ENCODE measurements at regions not wholly inside any gene's neighbourhood (a gene's known extent, or its start where the extent isn't known, plus 50 kb on each side); places are given as distances from the start of the nearest gene placed in this dataset.
A peak's percentile ranks its signal among the peaks of the same experiment; 100 is the strongest.

GRCh38 chr4:156615066-156615531 is 356.5 kb downstream of the PDGFC start:
- DNase-seq (ENCODE audit: low spot score), result no peak
- Histone ChIP-seq H3K9me3 (no peaks in the 10 kb centered on the region), H3K36me3 (no peaks in the 10 kb centered on the region), H3K4me1 (ENCODE audit: control insufficient read depth in 1 of 2, low read depth in 2 of 2) (peaks cover 0 to 8% of the 10 kb centered on the region in 2 donors), H3K4me3 (no peak overlapping the region), H3K27ac (peak overlapping the region in 1 of 2 donors; percentile 25), H3K27me3 (replicated peaks; ENCODE audit: insufficient read depth) (no peaks in the 10 kb centered on the region)
- ATAC-seq (ENCODE audit: insufficient number of reproducible peaks, low FRiP score, low read depth), result no peak
- TF ChIP-seq CTCF (IDR thresholded peaks at IDR 0.05), result no peak

GRCh38 chr4:156614536-156614935 is 357.1 kb downstream of the PDGFC start:
- H3K9me3 ChIP-seq, result no peaks in the 10 kb centered on the region
- peaks cover 0 to 8% of the 10 kb centered on the region in 2 donors for H3K4me1 ChIP-seq (ENCODE audit: control insufficient read depth in 1 of 2, low read depth in 2 of 2)
- DNase-seq (ENCODE audit: low spot score) (no peak), ATAC-seq (ENCODE audit: insufficient number of reproducible peaks, low FRiP score, low read depth) (no peak)
- H3K27ac ChIP-seq, result no peak overlapping the region
- no peaks in the 10 kb centered on the region for H3K36me3 ChIP-seq
- no peak overlapping the region for H3K4me3 ChIP-seq
- no peak for TF ChIP-seq CTCF (IDR thresholded peaks at IDR 0.05)
- no peaks in the 10 kb centered on the region for H3K27me3 ChIP-seq (replicated peaks; ENCODE audit: insufficient read depth)

GRCh38 chr4:156609421-156609820 is 362.2 kb downstream of the PDGFC start:
- ATAC-seq (ENCODE audit: insufficient number of reproducible peaks, low FRiP score, low read depth) (no peak), DNase-seq (ENCODE audit: low spot score) (no peak)
- H3K4me1 ChIP-seq (ENCODE audit: control insufficient read depth in 1 of 2, low read depth in 2 of 2), result peaks cover 0 to 21% of the 10 kb centered on the region in 2 donors
- no peaks in the 10 kb centered on the region for H3K27me3 ChIP-seq (replicated peaks; ENCODE audit: insufficient read depth)
- TF ChIP-seq CTCF (IDR thresholded peaks at IDR 0.05), result no peak
- no peaks in the 10 kb centered on the region for H3K36me3 ChIP-seq
- H3K27ac ChIP-seq, result no peak overlapping the region
- no peaks in the 10 kb centered on the region for H3K9me3 ChIP-seq
- H3K4me3 ChIP-seq, result no peak overlapping the region

- Histone ChIP-seq H3K27me3 (replicated peaks; ENCODE audit: insufficient read depth) (no peaks in the 10 kb centered on the region), H3K4me3 (no peak overlapping the region), H3K4me1 (ENCODE audit: control insufficient read depth in 1 of 2, low read depth in 2 of 2) (peaks cover 0 to 21% of the 10 kb centered on the region in 2 donors), H3K36me3 (no peaks in the 10 kb centered on the region), H3K27ac (no peak overlapping the region), H3K9me3 (no peaks in the 10 kb centered on the region)
- no peak for TF ChIP-seq CTCF (IDR thresholded peaks at IDR 0.05)
- no peak for DNase-seq (ENCODE audit: low spot score)
- ATAC-seq (ENCODE audit: insufficient number of reproducible peaks, low FRiP score, low read depth), result no peak
Measured at GRCh38 chr4:156608651-156609050, 362.9 kb downstream of the PDGFC start.

- ATAC-seq (ENCODE audit: insufficient number of reproducible peaks, low FRiP score, low read depth), result no peak
- no peaks in the 10 kb centered on the region for H3K36me3 ChIP-seq
- no peaks in the 10 kb centered on the region for H3K9me3 ChIP-seq
- peaks cover 0 to 21% of the 10 kb centered on the region in 2 donors for H3K4me1 ChIP-seq (ENCODE audit: control insufficient read depth in 1 of 2, low read depth in 2 of 2)
- no peak for DNase-seq (ENCODE audit: low spot score)
- H3K4me3 ChIP-seq, result peak overlapping the region; percentile 17
- TF ChIP-seq CTCF (IDR thresholded peaks at IDR 0.05), result no peak
- H3K27ac ChIP-seq, result peak overlapping the region; percentile 29 to 46
- H3K27me3 ChIP-seq (replicated peaks; ENCODE audit: insufficient read depth), result no peaks in the 10 kb centered on the region
Measured at GRCh38 chr4:156607478-156607857, 364.1 kb downstream of the PDGFC start.

All from thoracic aorta (tissue), 2 donors.